Prostate gland (tissue), 2 donors: ENCODE measurements at regions not wholly inside any gene's neighbourhood (a gene's known extent, or its start where the extent isn't known, plus 50 kb on each side); places are given as distances from the start of the nearest gene placed in this dataset.

Source experiments
- DNase-seq: peaks from one replicate; pipeline ENCODE4 v3.0.0-alpha.2; 2019; ENCODE audit warnings: low spot score
- H3K27ac ChIP-seq, 2 donors: fragments of 200-600 bp; sonication (generic); 2 replicates each; pipeline ENCODE4 v1.5.1; 2017 to 2019
- H3K27me3 ChIP-seq: fragments of 200-600 bp; sonication (generic); replicated peaks from 2 replicates; pipeline ENCODE4 v1.5.1; 2019; ENCODE audit not compliant: insufficient read depth
- H3K36me3 ChIP-seq, 2 donors: fragments of 200-600 bp; sonication (generic); 1 replicate in 1 of 2; 2 replicates in 1 of 2; pipeline versions ENCODE4 v1.5.1 to v1.8.1; 2017 to 2019
- H3K4me1 ChIP-seq: fragments of 200-600 bp; sonication (generic); replicated peaks from 2 replicates; pipeline ENCODE4 v1.5.1; 2019
- H3K4me3 ChIP-seq, 2 donors: fragments of 200-600 bp; sonication (generic); 2 replicates each; pipeline ENCODE4 v1.5.1; 2017 to 2019
- H3K9me3 ChIP-seq: fragments of 200-600 bp; sonication (generic); 2 replicates; pipeline ENCODE4 v1.5.1; 2017
- CTCF ChIP-seq, 4 experiments: fragments of 200-600 bp in 2 of 4; fragments of 450-650 bp in 2 of 4; sonication (generic) in 2 of 4; IDR thresholded peaks; 1 replicate in 3 of 4; 2 replicates in 1 of 4; pipeline ENCODE4 v1.5.1; 2016 to 2019; ENCODE audit warnings: antibody characterized with exemption in 4 of 4, mild to moderate bottlenecking in 2 of 4, moderate library complexity in 2 of 4
- POLR2A ChIP-seq: fragments of 450-650 bp; IDR thresholded peaks from one replicate; pipeline ENCODE4 v1.6.1; 2016; ENCODE audit warnings: antibody characterized with exemption, mild to moderate bottlenecking
- POLR2AphosphoS5 ChIP-seq: sonication (generic); formaldehyde crosslinking; IDR thresholded peaks from one replicate; pipeline ENCODE4 v1.6.1; 2017; ENCODE audit warnings: antibody characterized with exemption
- WGBS: methylation state at CpG from one replicate; pipeline ENCODE4 v1.1.5; 2018; 5-methylcytosine and 5-hydroxymethylcytosine counted together
- intact Hi-C: fragments of 100-400 bp; cut with DNase I; formaldehyde crosslinking; loops from one replicate; pipeline ENCODE4 v1.14.2; 2022

- no peaks in the 10 kb centered on the region for H3K4me1 ChIP-seq
- H3K27ac ChIP-seq, result no peak overlapping the region
- intact Hi-C loops, result no loop called here
- no peak for DNase-seq
- no peak overlapping the region for H3K4me3 ChIP-seq
- TF ChIP-seq POLR2AphosphoS5, result no peak
- TF ChIP-seq POLR2A, result no peak
- no peak for TF ChIP-seq CTCF (IDR thresholded peaks at IDR 0.05)
- H3K9me3 ChIP-seq, result no peaks in the 10 kb centered on the region
- no peaks in the 10 kb centered on the region for H3K27me3 ChIP-seq
- no peaks in the 10 kb centered on the region for H3K36me3 ChIP-seq
Observed at GRCh38 chr4:126530996-126531585, 1101.7 kb upstream of the INTU start.

- 87% methylated on average over 1 of the region's 1 CpG for WGBS
- no peaks in the 10 kb centered on the region for H3K4me1 ChIP-seq
- H3K27ac ChIP-seq, result no peak overlapping the region
- H3K27me3 ChIP-seq, result no peaks in the 10 kb centered on the region
- intact Hi-C loops, result no loop called here
- H3K9me3 ChIP-seq, result no peaks in the 10 kb centered on the region
- TF ChIP-seq POLR2AphosphoS5, result no peak
- TF ChIP-seq CTCF (IDR thresholded peaks at IDR 0.05), result no peak
- no peak for TF ChIP-seq POLR2A
- H3K4me3 ChIP-seq, result no peak overlapping the region
- no peak for DNase-seq
- H3K36me3 ChIP-seq, result no peaks in the 10 kb centered on the region
Observed at GRCh38 chr4:126532527-126532926, 1100.2 kb upstream of the INTU start.

- WGBS, result 57% methylated on average over 5 of the region's 5 CpGs
- no peaks in the 10 kb centered on the region for H3K4me1 ChIP-seq
- intact Hi-C loops, result no loop called here
- H3K9me3 ChIP-seq, result no peaks in the 10 kb centered on the region
- no peak overlapping the region for H3K27ac ChIP-seq
- H3K36me3 ChIP-seq, result no peaks in the 10 kb centered on the region
- no peak for DNase-seq
- TF ChIP-seq CTCF (IDR thresholded peaks at IDR 0.05) (no peak), POLR2AphosphoS5 (no peak), POLR2A (no peak)
- no peaks in the 10 kb centered on the region for H3K27me3 ChIP-seq
- H3K4me3 ChIP-seq, result no peak overlapping the region
Observed at GRCh38 chr4:126533146-126533805, 1099.5 kb upstream of the INTU start.

GRCh38 chr4:126539771-126540170, 1093.0 kb upstream of the INTU start:
- intact Hi-C loops, result no loop called here
- Histone ChIP-seq H3K36me3 (no peaks in the 10 kb centered on the region), H3K27ac (no peak overlapping the region), H3K4me1 (no peaks in the 10 kb centered on the region), H3K4me3 (no peak overlapping the region), H3K27me3 (no peaks in the 10 kb centered on the region), H3K9me3 (no peaks in the 10 kb centered on the region)
- no peak for TF ChIP-seq POLR2AphosphoS5
- no peak for TF ChIP-seq POLR2A
- no peak for TF ChIP-seq CTCF (IDR thresholded peaks at IDR 0.05)
- WGBS, result 41% methylated on average over 3 of the region's 3 CpGs
- no peak for DNase-seq

- Histone ChIP-seq H3K4me3 (no peak overlapping the region), H3K27ac (no peak overlapping the region), H3K27me3 (no peaks in the 10 kb centered on the region), H3K36me3 (no peaks in the 10 kb centered on the region), H3K9me3 (no peaks in the 10 kb centered on the region), H3K4me1 (no peaks in the 10 kb centered on the region)
- intact Hi-C loops, result no loop called here
- TF ChIP-seq POLR2A (no peak), POLR2AphosphoS5 (no peak), CTCF (IDR thresholded peaks at IDR 0.05) (no peak)
- 38% methylated on average over 2 of the region's 2 CpGs for WGBS
- DNase-seq, result no peak
Observed at GRCh38 chr4:126541820-126542219, 1090.9 kb upstream of the INTU start.
